ENCODE measurements at regions not wholly inside any gene's neighbourhood (a gene's known extent, or its start where the extent isn't known, plus 50 kb on each side); places are given as distances from the start of the nearest gene placed in this dataset.

DNA sequence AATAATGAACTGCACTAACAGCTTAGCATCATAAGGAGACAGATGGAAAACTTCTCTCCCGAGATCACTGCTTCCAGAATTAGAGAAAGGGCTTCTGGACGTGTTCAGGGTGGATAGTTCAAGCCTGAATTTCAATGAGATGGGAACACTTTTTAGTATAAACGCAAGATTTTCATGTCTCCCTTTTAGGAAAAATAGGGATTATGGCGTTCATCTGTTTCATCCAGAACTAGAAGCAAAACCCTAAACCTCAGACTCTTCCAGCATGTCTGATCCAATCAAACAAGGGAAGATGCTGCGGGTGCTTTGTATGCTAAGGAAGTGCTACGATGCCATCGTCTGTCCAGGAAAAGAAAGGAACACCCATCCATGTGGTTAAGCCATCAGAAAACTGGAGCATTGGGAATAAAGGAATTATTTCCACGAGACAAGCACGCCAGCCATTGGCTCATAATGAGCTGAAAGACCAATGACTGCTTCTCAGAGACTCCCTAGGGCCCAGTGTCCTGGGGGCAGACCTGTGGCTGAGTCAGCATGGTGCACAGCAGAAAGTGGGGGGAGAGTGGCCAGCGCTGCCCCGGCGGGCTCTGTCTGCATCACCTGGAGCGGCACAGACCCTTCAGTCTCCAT, 65.9 kb upstream of the AFF3 start:
- Histone ChIP-seq H3K27me3 (ENCODE audit: insufficient read depth, poor library complexity, severe bottlenecking) (no peaks in the 10 kb centered on the region), H3K4me3 (replicated peaks; ENCODE audit: insufficient read depth, low read length) (no peak overlapping the region), H3K27ac (replicated peaks) (no peak overlapping the region)
- TF ChIP-seq, protein P1, sequence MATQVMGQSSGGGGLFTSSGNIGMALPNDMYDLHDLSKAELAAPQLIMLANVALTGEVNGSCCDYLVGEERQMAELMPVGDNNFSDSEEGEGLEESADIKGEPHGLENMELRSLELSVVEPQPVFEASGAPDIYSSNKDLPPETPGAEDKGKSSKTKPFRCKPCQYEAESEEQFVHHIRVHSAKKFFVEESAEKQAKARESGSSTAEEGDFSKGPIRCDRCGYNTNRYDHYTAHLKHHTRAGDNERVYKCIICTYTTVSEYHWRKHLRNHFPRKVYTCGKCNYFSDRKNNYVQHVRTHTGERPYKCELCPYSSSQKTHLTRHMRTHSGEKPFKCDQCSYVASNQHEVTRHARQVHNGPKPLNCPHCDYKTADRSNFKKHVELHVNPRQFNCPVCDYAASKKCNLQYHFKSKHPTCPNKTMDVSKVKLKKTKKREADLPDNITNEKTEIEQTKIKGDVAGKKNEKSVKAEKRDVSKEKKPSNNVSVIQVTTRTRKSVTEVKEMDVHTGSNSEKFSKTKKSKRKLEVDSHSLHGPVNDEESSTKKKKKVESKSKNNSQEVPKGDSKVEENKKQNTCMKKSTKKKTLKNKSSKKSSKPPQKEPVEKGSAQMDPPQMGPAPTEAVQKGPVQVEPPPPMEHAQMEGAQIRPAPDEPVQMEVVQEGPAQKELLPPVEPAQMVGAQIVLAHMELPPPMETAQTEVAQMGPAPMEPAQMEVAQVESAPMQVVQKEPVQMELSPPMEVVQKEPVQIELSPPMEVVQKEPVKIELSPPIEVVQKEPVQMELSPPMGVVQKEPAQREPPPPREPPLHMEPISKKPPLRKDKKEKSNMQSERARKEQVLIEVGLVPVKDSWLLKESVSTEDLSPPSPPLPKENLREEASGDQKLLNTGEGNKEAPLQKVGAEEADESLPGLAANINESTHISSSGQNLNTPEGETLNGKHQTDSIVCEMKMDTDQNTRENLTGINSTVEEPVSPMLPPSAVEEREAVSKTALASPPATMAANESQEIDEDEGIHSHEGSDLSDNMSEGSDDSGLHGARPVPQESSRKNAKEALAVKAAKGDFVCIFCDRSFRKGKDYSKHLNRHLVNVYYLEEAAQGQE (IDR thresholded peaks at IDR 0.05; ENCODE audit: insufficient replicate concordance, low read depth) = no peak
- TF ChIP-seq SPI1 (IDR thresholded peaks at IDR 0.05; ENCODE audit: borderline replicate concordance, low read depth) = no peak
- no peak for TF ChIP-seq GABPA (IDR thresholded peaks at IDR 0.05; ENCODE audit: low read depth)
- no peak for TF ChIP-seq POLR2AphosphoS5 (IDR thresholded peaks at IDR 0.05; ENCODE audit: low read depth)
- TF ChIP-seq, protein P2, sequence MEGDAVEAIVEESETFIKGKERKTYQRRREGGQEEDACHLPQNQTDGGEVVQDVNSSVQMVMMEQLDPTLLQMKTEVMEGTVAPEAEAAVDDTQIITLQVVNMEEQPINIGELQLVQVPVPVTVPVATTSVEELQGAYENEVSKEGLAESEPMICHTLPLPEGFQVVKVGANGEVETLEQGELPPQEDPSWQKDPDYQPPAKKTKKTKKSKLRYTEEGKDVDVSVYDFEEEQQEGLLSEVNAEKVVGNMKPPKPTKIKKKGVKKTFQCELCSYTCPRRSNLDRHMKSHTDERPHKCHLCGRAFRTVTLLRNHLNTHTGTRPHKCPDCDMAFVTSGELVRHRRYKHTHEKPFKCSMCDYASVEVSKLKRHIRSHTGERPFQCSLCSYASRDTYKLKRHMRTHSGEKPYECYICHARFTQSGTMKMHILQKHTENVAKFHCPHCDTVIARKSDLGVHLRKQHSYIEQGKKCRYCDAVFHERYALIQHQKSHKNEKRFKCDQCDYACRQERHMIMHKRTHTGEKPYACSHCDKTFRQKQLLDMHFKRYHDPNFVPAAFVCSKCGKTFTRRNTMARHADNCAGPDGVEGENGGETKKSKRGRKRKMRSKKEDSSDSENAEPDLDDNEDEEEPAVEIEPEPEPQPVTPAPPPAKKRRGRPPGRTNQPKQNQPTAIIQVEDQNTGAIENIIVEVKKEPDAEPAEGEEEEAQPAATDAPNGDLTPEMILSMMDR (IDR thresholded peaks at IDR 0.05; ENCODE audit: insufficient read depth, low read length) = no peak
- no peak for DNase-seq (ENCODE audit: low read depth in 1 of 2, low spot score in 1 of 2)

DNA sequence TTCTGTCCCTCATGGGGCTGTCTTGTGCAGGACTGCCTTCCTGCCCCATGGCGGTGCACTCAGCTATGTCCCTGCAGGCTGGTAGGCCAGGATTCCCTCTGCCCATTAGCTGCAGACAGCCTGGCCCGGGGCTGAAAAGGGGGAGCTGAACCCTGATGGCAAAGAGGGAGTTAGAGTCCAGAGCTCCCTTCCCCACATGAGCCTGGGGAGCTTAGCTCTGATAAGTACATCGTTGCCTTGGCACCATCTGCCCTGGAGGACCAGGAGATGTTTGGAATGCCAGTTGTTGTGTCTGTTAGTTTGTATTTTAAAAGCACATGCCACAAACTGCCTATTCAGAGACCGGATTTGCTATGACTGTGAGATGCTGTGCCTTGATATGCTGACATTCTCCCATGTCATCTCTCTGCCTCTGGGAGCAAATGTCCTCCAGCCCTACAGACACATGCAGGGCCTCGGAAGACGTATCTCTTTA, 65.1 kb upstream of the AFF3 start:
- no peak for DNase-seq (ENCODE audit: low read depth in 1 of 2, low spot score in 1 of 2)
- H3K27ac ChIP-seq (replicated peaks) = no peak overlapping the region
- no peak overlapping the region for H3K4me3 ChIP-seq (replicated peaks; ENCODE audit: insufficient read depth, low read length)
- TF ChIP-seq, protein P1 (IDR thresholded peaks at IDR 0.05; ENCODE audit: insufficient replicate concordance, low read depth) = no peak
- TF ChIP-seq, protein P2 (IDR thresholded peaks at IDR 0.05; ENCODE audit: insufficient read depth, low read length) = no peak
- TF ChIP-seq SPI1 (IDR thresholded peaks at IDR 0.05; ENCODE audit: borderline replicate concordance, low read depth) (no peak), POLR2AphosphoS5 (IDR thresholded peaks at IDR 0.05; ENCODE audit: low read depth) (no peak), GABPA (IDR thresholded peaks at IDR 0.05; ENCODE audit: low read depth) (no peak)
- no peaks in the 10 kb centered on the region for H3K27me3 ChIP-seq (ENCODE audit: insufficient read depth, poor library complexity, severe bottlenecking)

DNA sequence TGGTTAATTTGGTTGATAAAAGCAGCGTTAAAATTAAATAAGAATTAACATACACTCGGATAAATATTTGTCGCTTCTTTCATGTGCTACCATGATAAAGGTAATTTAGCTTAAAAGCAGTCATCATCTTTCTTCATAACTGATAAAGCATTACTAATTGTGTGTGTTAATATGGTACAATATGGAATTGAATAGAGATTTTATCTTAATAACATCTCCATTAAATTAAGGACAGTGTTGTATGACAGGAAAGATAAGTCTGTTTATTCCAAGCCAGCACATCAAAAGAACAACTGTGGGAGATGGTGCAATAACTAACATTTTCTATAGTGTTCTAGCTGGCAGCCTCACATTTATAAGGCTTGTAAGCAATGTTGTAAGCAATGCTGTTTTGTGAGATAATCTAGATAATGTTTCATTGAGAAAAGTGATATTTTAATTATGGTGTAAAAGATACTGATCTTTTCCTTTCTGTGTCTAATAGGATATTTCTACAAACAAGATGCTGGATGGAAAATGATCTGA, 64.4 kb upstream of the AFF3 start:
- TF ChIP-seq GABPA (IDR thresholded peaks at IDR 0.05; ENCODE audit: low read depth) = no peak
- no peak for TF ChIP-seq POLR2AphosphoS5 (IDR thresholded peaks at IDR 0.05; ENCODE audit: low read depth)
- TF ChIP-seq SPI1 (IDR thresholded peaks at IDR 0.05; ENCODE audit: borderline replicate concordance, low read depth) = no peak
- TF ChIP-seq, protein P1 (IDR thresholded peaks at IDR 0.05; ENCODE audit: insufficient replicate concordance, low read depth) = no peak
- TF ChIP-seq, protein P2 (IDR thresholded peaks at IDR 0.05; ENCODE audit: insufficient read depth, low read length) = no peak
- Histone ChIP-seq H3K4me3 (replicated peaks; ENCODE audit: insufficient read depth, low read length) (no peak overlapping the region), H3K27ac (replicated peaks) (no peak overlapping the region), H3K27me3 (ENCODE audit: insufficient read depth, poor library complexity, severe bottlenecking) (no peaks in the 10 kb centered on the region)
- DNase-seq (ENCODE audit: low read depth in 1 of 2, low spot score in 1 of 2) = no peak
